ENCODE measurements at regions not wholly inside any gene's neighbourhood (a gene's known extent, or its start where the extent isn't known, plus 50 kb on each side); places are given as distances from the start of the nearest gene placed in this dataset.

DNA sequence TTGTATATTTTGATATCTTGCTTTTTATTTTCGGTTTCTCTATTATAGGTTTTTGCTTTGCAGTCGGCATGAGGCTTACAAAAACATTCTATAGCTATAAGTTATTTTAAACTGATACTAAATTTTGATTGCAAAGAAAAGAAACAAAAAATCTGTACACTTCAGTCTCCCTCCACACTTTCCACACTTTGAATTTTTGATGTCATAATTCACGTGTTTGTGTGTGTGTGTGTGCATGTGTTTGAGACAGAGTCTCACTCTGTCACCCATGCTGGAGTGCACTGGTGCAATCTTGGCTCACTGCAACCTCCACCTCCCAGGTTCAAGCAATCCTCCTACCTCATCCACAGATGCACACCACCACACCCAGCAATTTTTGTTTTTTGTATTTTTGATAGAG is 124.9 kb downstream of the MRPS30 start (continued):
- TF ChIP-seq, protein P1, sequence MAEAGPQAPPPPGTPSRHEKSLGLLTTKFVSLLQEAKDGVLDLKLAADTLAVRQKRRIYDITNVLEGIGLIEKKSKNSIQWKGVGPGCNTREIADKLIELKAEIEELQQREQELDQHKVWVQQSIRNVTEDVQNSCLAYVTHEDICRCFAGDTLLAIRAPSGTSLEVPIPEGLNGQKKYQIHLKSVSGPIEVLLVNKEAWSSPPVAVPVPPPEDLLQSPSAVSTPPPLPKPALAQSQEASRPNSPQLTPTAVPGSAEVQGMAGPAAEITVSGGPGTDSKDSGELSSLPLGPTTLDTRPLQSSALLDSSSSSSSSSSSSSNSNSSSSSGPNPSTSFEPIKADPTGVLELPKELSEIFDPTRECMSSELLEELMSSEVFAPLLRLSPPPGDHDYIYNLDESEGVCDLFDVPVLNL (CRISPR knock-in tag; IDR thresholded peaks at IDR 0.05; ENCODE audit: borderline replicate concordance, low read depth): no peak
- TF ChIP-seq ZNF219 (CRISPR knock-in tag; IDR thresholded peaks at IDR 0.05; ENCODE audit: borderline replicate concordance) (no peak), GTF2I (CRISPR knock-in tag; conservative IDR thresholded peaks at IDR 0.05) (no peak)
- TF ChIP-seq, protein P2, sequence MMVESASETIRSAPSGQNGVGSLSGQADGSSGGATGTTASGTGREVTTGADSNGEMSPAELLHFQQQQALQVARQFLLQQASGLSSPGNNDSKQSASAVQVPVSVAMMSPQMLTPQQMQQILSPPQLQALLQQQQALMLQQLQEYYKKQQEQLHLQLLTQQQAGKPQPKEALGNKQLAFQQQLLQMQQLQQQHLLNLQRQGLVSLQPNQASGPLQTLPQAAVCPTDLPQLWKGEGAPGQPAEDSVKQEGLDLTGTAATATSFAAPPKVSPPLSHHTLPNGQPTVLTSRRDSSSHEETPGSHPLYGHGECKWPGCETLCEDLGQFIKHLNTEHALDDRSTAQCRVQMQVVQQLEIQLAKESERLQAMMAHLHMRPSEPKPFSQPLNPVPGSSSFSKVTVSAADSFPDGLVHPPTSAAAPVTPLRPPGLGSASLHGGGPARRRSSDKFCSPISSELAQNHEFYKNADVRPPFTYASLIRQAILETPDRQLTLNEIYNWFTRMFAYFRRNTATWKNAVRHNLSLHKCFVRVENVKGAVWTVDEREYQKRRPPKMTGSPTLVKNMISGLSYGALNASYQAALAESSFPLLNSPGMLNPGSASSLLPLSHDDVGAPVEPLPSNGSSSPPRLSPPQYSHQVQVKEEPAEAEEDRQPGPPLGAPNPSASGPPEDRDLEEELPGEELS (CRISPR knock-in tag; IDR thresholded peaks at IDR 0.05): no peak

DNA sequence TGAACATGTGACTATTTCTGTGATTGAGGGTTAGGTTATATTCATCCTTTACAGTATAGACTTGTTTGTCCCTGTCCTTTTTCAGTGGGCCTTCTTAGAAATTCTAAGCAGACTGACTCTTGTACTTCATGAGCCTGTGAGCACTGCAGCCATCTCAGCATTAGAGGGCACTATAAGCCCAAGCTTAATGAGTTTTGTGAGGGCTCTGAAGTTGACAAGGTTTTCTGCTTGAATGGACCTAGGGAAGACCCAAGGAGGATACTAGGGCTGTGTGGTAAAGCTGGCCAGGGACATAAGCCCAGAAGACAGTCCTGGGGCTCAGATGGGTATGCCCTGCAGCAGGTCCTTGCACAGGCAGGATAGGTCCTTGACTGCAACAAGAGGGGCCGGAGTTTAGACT is 126.5 kb downstream of the MRPS30 start:
- no peak overlapping the region for H3K4me3 Mint-ChIP-seq
- no peak overlapping the region for H3K27ac Mint-ChIP-seq
- ATAC-seq (peak; percentile 100), DNase-seq (ENCODE audit: low spot score) (peak; percentile 60)
- H3K4me1 Mint-ChIP-seq: no peaks in the 10 kb centered on the region
- H3K36me3 Mint-ChIP-seq: peaks cover 4% of the 10 kb centered on the region
- H3K9me3 Mint-ChIP-seq: peaks cover 7% of the 10 kb centered on the region; the same call in 1 of the 2 replicates
- no peaks in the 10 kb centered on the region for H3K27me3 Mint-ChIP-seq (ENCODE audit: low read depth)
- TF ChIP-seq FOXP1 (CRISPR knock-in tag; IDR thresholded peaks at IDR 0.05; ENCODE audit: borderline replicate concordance): no peak
- TF ChIP-seq, protein P3, sequence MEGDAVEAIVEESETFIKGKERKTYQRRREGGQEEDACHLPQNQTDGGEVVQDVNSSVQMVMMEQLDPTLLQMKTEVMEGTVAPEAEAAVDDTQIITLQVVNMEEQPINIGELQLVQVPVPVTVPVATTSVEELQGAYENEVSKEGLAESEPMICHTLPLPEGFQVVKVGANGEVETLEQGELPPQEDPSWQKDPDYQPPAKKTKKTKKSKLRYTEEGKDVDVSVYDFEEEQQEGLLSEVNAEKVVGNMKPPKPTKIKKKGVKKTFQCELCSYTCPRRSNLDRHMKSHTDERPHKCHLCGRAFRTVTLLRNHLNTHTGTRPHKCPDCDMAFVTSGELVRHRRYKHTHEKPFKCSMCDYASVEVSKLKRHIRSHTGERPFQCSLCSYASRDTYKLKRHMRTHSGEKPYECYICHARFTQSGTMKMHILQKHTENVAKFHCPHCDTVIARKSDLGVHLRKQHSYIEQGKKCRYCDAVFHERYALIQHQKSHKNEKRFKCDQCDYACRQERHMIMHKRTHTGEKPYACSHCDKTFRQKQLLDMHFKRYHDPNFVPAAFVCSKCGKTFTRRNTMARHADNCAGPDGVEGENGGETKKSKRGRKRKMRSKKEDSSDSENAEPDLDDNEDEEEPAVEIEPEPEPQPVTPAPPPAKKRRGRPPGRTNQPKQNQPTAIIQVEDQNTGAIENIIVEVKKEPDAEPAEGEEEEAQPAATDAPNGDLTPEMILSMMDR (IDR thresholded peaks at IDR 0.05): peak; percentile 16; the same call in 1 of the 2 replicates
- ChIA-PET CTCF (interaction anchor here (0.7 to 1.8 kb wide), 13 partner anchors 15 to 761 kb away, joined by 3 to 15 read pairs (median 3); partner anchors contain the start of gene HCN1), POLR2A (interaction anchor here (0.9 kb wide), 1 partner anchor 761 kb away, joined by 3 read pairs; the partner anchor contains the start of gene HCN1)

DNA sequence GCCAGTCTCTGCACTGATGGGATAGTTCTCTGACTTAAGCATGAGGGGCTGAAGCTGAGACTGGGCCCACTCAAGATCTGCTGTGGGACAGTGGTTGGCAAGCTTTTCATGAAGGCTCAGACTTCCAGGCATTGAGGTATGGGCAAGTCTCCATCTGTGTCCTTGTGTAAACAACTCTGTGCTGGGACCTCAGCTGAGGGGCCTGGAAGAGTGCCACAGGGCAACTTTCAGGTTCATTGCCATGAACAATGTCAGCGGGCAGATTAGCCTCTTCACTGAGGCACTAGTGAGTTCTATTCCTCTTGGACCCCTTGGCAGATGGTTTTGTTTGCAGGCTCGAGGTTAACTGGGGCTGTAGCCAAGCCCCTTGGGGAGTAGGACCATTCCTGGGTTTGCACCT is 127.1 kb downstream of the MRPS30 start:
- no peak overlapping the region for H3K4me3 Mint-ChIP-seq
- no peak overlapping the region for H3K27ac Mint-ChIP-seq
- TF ChIP-seq, protein P3 (IDR thresholded peaks at IDR 0.05): no peak
- ChIA-PET CTCF (interaction anchor here (1.1 to 1.8 kb wide), 7 partner anchors 73 to 761 kb away, joined by 3 to 15 read pairs (median 4); partner anchors contain the start of gene HCN1), POLR2A (no interaction called here)
- ATAC-seq (no peak), DNase-seq (ENCODE audit: low spot score) (no peak)
- H3K9me3 Mint-ChIP-seq: peaks cover 7% of the 10 kb centered on the region; the same call in 1 of the 2 replicates
- no peaks in the 10 kb centered on the region for H3K27me3 Mint-ChIP-seq (ENCODE audit: low read depth)
- peaks cover 4% of the 10 kb centered on the region; the same call in 1 of the 2 replicates for H3K4me1 Mint-ChIP-seq
- peaks cover 7% of the 10 kb centered on the region for H3K36me3 Mint-ChIP-seq

DNA sequence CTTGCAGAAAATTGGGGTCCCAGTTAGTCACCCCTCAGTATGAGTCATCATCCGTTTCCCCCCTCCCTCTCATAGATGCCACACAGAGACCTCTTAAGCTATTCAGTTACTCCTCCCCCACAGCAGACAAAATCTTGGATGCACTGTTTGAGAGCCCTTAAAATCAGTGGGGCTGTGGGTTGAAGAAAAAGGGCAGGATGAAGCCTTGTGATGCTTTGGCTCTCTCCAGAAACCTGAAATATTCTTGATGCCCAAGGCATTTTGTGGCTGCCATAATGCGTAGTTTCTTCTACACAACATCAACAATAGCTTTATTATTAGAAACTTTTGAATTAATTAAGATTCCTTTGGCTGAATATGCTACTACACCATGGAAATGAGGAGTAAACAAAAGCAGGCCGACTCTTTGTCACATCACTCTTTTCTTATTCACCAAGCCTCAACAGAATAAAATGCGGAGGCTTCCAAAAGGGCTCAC is 133.8 kb downstream of the MRPS30 start:
- DNase-seq (ENCODE audit: low spot score): no peak

More for the DNA sequence above, 133.8 kb downstream of the MRPS30 start:
- H3K9me3 Mint-ChIP-seq: peaks cover 7% of the 10 kb centered on the region; the same call in 1 of the 2 replicates
- no peaks in the 10 kb centered on the region for H3K27me3 Mint-ChIP-seq (ENCODE audit: low read depth)
- H3K27ac Mint-ChIP-seq: peak overlapping the region; percentile 94
- CTCF ChIA-PET: interaction anchor here (1.4 kb wide), 1 partner anchor 578 kb away, joined by 4 read pairs; no protein-coding TSS in a partner anchor
- peaks cover 44% of the 10 kb centered on the region for H3K4me1 Mint-ChIP-seq
- peak; percentile 84 for ATAC-seq
- peaks cover 7% of the 10 kb centered on the region for H3K36me3 Mint-ChIP-seq
- TF ChIP-seq, protein P4, sequence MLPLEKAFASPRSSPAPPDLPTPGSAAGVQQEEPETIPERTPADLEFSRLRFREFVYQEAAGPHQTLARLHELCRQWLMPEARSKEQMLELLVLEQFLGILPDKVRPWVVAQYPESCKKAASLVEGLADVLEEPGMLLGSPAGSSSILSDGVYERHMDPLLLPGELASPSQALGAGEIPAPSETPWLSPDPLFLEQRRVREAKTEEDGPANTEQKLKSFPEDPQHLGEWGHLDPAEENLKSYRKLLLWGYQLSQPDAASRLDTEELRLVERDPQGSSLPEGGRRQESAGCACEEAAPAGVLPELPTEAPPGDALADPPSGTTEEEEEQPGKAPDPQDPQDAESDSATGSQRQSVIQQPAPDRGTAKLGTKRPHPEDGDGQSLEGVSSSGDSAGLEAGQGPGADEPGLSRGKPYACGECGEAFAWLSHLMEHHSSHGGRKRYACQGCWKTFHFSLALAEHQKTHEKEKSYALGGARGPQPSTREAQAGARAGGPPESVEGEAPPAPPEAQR (CRISPR knock-in tag; IDR thresholded peaks at IDR 0.05): no peak
- TF ChIP-seq NFATC4 (CRISPR knock-in tag; IDR thresholded peaks at IDR 0.05): no peak
- no peak for TF ChIP-seq ZNF219 (CRISPR knock-in tag; IDR thresholded peaks at IDR 0.05; ENCODE audit: borderline replicate concordance)
- TF ChIP-seq, protein P5, sequence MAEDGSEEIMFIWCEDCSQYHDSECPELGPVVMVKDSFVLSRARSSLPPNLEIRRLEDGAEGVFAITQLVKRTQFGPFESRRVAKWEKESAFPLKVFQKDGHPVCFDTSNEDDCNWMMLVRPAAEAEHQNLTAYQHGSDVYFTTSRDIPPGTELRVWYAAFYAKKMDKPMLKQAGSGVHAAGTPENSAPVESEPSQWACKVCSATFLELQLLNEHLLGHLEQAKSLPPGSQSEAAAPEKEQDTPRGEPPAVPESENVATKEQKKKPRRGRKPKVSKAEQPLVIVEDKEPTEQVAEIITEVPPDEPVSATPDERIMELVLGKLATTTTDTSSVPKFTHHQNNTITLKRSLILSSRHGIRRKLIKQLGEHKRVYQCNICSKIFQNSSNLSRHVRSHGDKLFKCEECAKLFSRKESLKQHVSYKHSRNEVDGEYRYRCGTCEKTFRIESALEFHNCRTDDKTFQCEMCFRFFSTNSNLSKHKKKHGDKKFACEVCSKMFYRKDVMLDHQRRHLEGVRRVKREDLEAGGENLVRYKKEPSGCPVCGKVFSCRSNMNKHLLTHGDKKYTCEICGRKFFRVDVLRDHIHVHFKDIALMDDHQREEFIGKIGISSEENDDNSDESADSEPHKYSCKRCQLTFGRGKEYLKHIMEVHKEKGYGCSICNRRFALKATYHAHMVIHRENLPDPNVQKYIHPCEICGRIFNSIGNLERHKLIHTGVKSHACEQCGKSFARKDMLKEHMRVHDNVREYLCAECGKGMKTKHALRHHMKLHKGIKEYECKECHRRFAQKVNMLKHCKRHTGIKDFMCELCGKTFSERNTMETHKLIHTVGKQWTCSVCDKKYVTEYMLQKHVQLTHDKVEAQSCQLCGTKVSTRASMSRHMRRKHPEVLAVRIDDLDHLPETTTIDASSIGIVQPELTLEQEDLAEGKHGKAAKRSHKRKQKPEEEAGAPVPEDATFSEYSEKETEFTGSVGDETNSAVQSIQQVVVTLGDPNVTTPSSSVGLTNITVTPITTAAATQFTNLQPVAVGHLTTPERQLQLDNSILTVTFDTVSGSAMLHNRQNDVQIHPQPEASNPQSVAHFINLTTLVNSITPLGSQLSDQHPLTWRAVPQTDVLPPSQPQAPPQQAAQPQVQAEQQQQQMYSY (CRISPR knock-in tag; IDR thresholded peaks at IDR 0.05): no peak
- TF ChIP-seq OVOL2 (CRISPR knock-in tag; IDR thresholded peaks at IDR 0.05; ENCODE audit: borderline replicate concordance): no peak
- POLR2A ChIA-PET: no interaction called here
- H3K4me3 Mint-ChIP-seq: peak overlapping the region; percentile 39

All from WTC11 (cell line).